ENCODE measurements at regions not wholly inside any gene's neighbourhood (a gene's known extent, or its start where the extent isn't known, plus 50 kb on each side); places are given as distances from the start of the nearest gene placed in this dataset.

- Histone ChIP-seq H3K9me3 (ENCODE audit: low read length) (no peaks in the 10 kb centered on the region), H4K20me1 (ENCODE audit: insufficient read depth, low read length) (no peaks in the 10 kb centered on the region), H3K9ac (ENCODE audit: insufficient read depth, low read depth, low read length) (no peak overlapping the region), H3K4me1 (ENCODE audit: insufficient read depth, low read length) (no peaks in the 10 kb centered on the region), H3K36me3 (replicated peaks in 1 of 2; ENCODE audit: control insufficient read depth in 1 of 2, insufficient read depth in 2 of 2, low read length in 2 of 2) (no peaks in the 10 kb centered on the region), H2AFZ (ENCODE audit: low read length) (no peak overlapping the region), H3K27me3 (ENCODE audit: control insufficient read depth in 1 of 2, insufficient read depth in 2 of 2, low read length in 2 of 2) (no peaks in the 10 kb centered on the region), H3K4me2 (ENCODE audit: low read depth, low read length) (no peak overlapping the region), H3K4me3 (replicated peaks in 1 of 3; ENCODE audit: insufficient read depth in 1 of 3, low read depth in 2 of 3, low read length in 3 of 3) (no peak overlapping the region), H3K79me2 (ENCODE audit: insufficient read depth, low read length) (no peaks in the 10 kb centered on the region), H3K27ac (ENCODE audit: extremely low read length, insufficient read depth, low read length) (no peak overlapping the region)
- 0% methylated on average over 1 of the region's 1 CpG for WGBS (ENCODE audit: low lambda C conversion rate)
- intact Hi-C loops (cut with micrococcal nuclease; ENCODE audit: unreplicated experiment): no loop called here
- ATAC-seq: no peak
- no TSS peak for BruUV-seq (replicated peaks)
- ChIA-PET CTCF (ENCODE audit: low intra/inter-chr PET ratio, low total read pairs) (no interaction called here), POLR2A (no interaction called here)
- in situ Hi-C loops (cut with HindIII; ENCODE audit: extremely low pct_ligation_motif_present, low pct_unique_long_range_greater_than_20kb): no loop called here
- DNase-seq (ENCODE audit: low spot score): no peak
- no peak for FAIRE-seq
- TF ChIP-seq, protein P1, sequence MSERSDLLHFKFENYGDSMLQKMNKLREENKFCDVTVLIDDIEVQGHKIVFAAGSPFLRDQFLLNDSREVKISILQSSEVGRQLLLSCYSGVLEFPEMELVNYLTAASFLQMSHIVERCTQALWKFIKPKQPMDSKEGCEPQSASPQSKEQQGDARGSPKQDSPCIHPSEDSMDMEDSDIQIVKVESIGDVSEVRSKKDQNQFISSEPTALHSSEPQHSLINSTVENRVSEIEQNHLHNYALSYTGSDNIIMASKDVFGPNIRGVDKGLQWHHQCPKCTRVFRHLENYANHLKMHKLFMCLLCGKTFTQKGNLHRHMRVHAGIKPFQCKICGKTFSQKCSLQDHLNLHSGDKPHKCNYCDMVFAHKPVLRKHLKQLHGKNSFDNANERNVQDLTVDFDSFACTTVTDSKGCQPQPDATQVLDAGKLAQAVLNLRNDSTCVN (CRISPR knock-in tag; IDR thresholded peaks at IDR 0.05; ENCODE audit: borderline replicate concordance): no peak
- TF ChIP-seq ZBTB20 (CRISPR knock-in tag; IDR thresholded peaks at IDR 0.05; ENCODE audit: borderline replicate concordance, low read depth) (no peak), CBX2 (IDR thresholded peaks at IDR 0.05; ENCODE audit: low read depth, low read length) (no peak), CBX2 (CRISPR knock-in tag; IDR thresholded peaks at IDR 0.05; ENCODE audit: low read depth) (no peak), MATR3 (CRISPR knock-in tag; IDR thresholded peaks at IDR 0.05) (no peak), SRSF9 (IDR thresholded peaks at IDR 0.05; ENCODE audit: borderline replicate concordance, insufficient read depth, low read depth, low read length, poor library complexity, severe bottlenecking) (no peak), SNAI1 (CRISPR knock-in tag; IDR thresholded peaks at IDR 0.05; ENCODE audit: borderline replicate concordance) (no peak), ZNF646 (CRISPR knock-in tag; IDR thresholded peaks at IDR 0.05) (no peak), ZNF841 (CRISPR knock-in tag; IDR thresholded peaks at IDR 0.05; ENCODE audit: borderline replicate concordance) (no peak), DR1 (CRISPR knock-in tag; IDR thresholded peaks at IDR 0.05) (no peak), HDAC1 (CRISPR knock-in tag; IDR thresholded peaks at IDR 0.05) (no peak), ATF7-NPFF (CRISPR knock-in tag; IDR thresholded peaks at IDR 0.05; ENCODE audit: low read depth) (no peak), SIX1 (CRISPR knock-in tag; IDR thresholded peaks at IDR 0.05; ENCODE audit: borderline replicate concordance) (no peak)
Measured at GRCh38 chr7:83806538-83806937, 157.6 kb upstream of the SEMA3E start.

Data from HepG2 (cell line).